PC-9 (cell line): ENCODE measurements at regions not wholly inside any gene's neighbourhood (a gene's known extent, or its start where the extent isn't known, plus 50 kb on each side); places are given as distances from the start of the nearest gene placed in this dataset.

Source experiments
- CTCF ChIP-seq: fragments of 200-600 bp; sonication (generic); conservative IDR thresholded peaks from 2 replicates; pipeline ENCODE4 v1.6.1; 2017; ENCODE audit warnings: mixed run types, antibody characterized with exemption, mild to moderate bottlenecking, moderate library complexity
- EZH2 ChIP-seq: fragments of 200-600 bp; sonication (generic); IDR thresholded peaks from 2 replicates; pipeline ENCODE4 v1.8.0; 2017; ENCODE audit warnings: antibody characterized with exemption, low read depth

- TF ChIP-seq EZH2 (no peak), CTCF (no peak)
These were observed 203.6 kb downstream of the NUAK1 start for GRCh38 chr12:105935106-105935505.
